WTC11 (cell line): ENCODE measurements at regions not wholly inside any gene's neighbourhood (a gene's known extent, or its start where the extent isn't known, plus 50 kb on each side); places are given as distances from the start of the nearest gene placed in this dataset.

Source experiments
- FOXP1 ChIP-seq: sonication (generic); formaldehyde crosslinking; IDR thresholded peaks from 2 replicates; pipeline ENCODE4 v1.8.0; 2022; ENCODE audit warnings: missing genetic modification reagents, mild to moderate bottlenecking, moderate library complexity, borderline replicate concordance
- JAZF1 ChIP-seq: fragments of 250-450 bp; sonication (Bioruptor Pico); IDR thresholded peaks from 2 replicates; pipeline ENCODE4 v1.9.0; 2021; ENCODE audit warnings: moderate library complexity, mild to moderate bottlenecking, inconsistent platforms
- TF ChIP-seq, protein P1 (sequence below): sonication (generic); formaldehyde crosslinking; IDR thresholded peaks from 2 replicates; pipeline ENCODE4 v1.8.0; 2022; ENCODE audit warnings: mild to moderate bottlenecking, missing genetic modification reagents
- TF ChIP-seq, protein P2 (sequence below): fragments of 200-600 bp; IDR thresholded peaks from 2 replicates; pipeline ENCODE4 v1.8.0; 2022; ENCODE audit warnings: antibody characterized with exemption

DNA sequence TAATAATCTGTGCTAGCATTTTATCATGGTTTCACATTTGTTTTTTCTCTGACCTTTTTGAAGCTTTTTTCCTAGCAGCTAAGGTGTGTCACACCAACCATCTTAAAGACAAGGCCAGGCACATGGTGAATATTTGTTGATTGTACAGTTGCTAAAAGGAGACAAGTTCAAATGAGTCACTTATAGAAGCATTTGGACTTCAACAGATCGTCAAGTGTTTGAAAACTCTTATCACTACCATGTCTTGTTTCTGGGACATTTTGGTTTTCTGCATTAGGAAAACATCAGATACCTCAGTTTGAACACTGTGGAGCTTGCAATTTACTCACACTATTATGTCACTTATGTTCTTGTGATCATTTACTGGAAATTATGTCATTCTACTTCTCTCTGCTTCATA lies 407.3 kb downstream of the USP25 start:
- TF ChIP-seq FOXP1 (CRISPR knock-in tag) (no peak), JAZF1 (no peak)
- TF ChIP-seq, protein P1, sequence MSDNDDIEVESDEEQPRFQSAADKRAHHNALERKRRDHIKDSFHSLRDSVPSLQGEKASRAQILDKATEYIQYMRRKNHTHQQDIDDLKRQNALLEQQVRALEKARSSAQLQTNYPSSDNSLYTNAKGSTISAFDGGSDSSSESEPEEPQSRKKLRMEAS (CRISPR knock-in tag) = no peak
- TF ChIP-seq, protein P2, sequence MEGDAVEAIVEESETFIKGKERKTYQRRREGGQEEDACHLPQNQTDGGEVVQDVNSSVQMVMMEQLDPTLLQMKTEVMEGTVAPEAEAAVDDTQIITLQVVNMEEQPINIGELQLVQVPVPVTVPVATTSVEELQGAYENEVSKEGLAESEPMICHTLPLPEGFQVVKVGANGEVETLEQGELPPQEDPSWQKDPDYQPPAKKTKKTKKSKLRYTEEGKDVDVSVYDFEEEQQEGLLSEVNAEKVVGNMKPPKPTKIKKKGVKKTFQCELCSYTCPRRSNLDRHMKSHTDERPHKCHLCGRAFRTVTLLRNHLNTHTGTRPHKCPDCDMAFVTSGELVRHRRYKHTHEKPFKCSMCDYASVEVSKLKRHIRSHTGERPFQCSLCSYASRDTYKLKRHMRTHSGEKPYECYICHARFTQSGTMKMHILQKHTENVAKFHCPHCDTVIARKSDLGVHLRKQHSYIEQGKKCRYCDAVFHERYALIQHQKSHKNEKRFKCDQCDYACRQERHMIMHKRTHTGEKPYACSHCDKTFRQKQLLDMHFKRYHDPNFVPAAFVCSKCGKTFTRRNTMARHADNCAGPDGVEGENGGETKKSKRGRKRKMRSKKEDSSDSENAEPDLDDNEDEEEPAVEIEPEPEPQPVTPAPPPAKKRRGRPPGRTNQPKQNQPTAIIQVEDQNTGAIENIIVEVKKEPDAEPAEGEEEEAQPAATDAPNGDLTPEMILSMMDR = no peak
